Prostate gland (tissue), 2 donors: ENCODE measurements at regions not wholly inside any gene's neighbourhood (a gene's known extent, or its start where the extent isn't known, plus 50 kb on each side); places are given as distances from the start of the nearest gene placed in this dataset.

Experiments used
- DNase-seq: peaks from one replicate; pipeline ENCODE4 v3.0.0-alpha.2; 2019; ENCODE audit warnings: low spot score
- H3K27ac ChIP-seq, 2 donors: fragments of 200-600 bp; sonication (generic); 2 replicates each; pipeline ENCODE4 v1.5.1; 2017 to 2019
- H3K27me3 ChIP-seq: fragments of 200-600 bp; sonication (generic); replicated peaks from 2 replicates; pipeline ENCODE4 v1.5.1; 2019; ENCODE audit not compliant: insufficient read depth
- H3K36me3 ChIP-seq, 2 donors: fragments of 200-600 bp; sonication (generic); 1 replicate in 1 of 2; 2 replicates in 1 of 2; pipeline versions ENCODE4 v1.5.1 to v1.8.1; 2017 to 2019
- H3K4me1 ChIP-seq: fragments of 200-600 bp; sonication (generic); replicated peaks from 2 replicates; pipeline ENCODE4 v1.5.1; 2019
- H3K4me3 ChIP-seq, 2 donors: fragments of 200-600 bp; sonication (generic); 2 replicates each; pipeline ENCODE4 v1.5.1; 2017 to 2019
- H3K9me3 ChIP-seq: fragments of 200-600 bp; sonication (generic); 2 replicates; pipeline ENCODE4 v1.5.1; 2017
- POLR2A ChIP-seq: fragments of 450-650 bp; IDR thresholded peaks from one replicate; pipeline ENCODE4 v1.6.1; 2016; ENCODE audit warnings: antibody characterized with exemption, mild to moderate bottlenecking
- POLR2AphosphoS5 ChIP-seq: sonication (generic); formaldehyde crosslinking; IDR thresholded peaks from one replicate; pipeline ENCODE4 v1.6.1; 2017; ENCODE audit warnings: antibody characterized with exemption
- WGBS: methylation state at CpG from one replicate; pipeline ENCODE4 v1.1.5; 2018; 5-methylcytosine and 5-hydroxymethylcytosine counted together
- intact Hi-C: fragments of 100-400 bp; cut with DNase I; formaldehyde crosslinking; loops from one replicate; pipeline ENCODE4 v1.14.2; 2022
- TF ChIP-seq, protein P1 (sequence below), 4 experiments: fragments of 200-600 bp in 2 of 4; fragments of 450-650 bp in 2 of 4; sonication (generic) in 2 of 4; IDR thresholded peaks; 1 replicate in 3 of 4; 2 replicates in 1 of 4; pipeline ENCODE4 v1.5.1; 2016 to 2019; ENCODE audit warnings: antibody characterized with exemption in 4 of 4, mild to moderate bottlenecking in 2 of 4, moderate library complexity in 2 of 4

GRCh38 chr13:84563611-84564010 is 681.3 kb upstream of the SLITRK1 start:
- Histone ChIP-seq H3K27ac (no peak overlapping the region), H3K4me1 (no peaks in the 10 kb centered on the region), H3K36me3 (no peaks in the 10 kb centered on the region), H3K4me3 (no peak overlapping the region), H3K27me3 (no peaks in the 10 kb centered on the region), H3K9me3 (no peaks in the 10 kb centered on the region)
- intact Hi-C loops = no loop called here
- DNase-seq = no peak
- TF ChIP-seq, protein P1, sequence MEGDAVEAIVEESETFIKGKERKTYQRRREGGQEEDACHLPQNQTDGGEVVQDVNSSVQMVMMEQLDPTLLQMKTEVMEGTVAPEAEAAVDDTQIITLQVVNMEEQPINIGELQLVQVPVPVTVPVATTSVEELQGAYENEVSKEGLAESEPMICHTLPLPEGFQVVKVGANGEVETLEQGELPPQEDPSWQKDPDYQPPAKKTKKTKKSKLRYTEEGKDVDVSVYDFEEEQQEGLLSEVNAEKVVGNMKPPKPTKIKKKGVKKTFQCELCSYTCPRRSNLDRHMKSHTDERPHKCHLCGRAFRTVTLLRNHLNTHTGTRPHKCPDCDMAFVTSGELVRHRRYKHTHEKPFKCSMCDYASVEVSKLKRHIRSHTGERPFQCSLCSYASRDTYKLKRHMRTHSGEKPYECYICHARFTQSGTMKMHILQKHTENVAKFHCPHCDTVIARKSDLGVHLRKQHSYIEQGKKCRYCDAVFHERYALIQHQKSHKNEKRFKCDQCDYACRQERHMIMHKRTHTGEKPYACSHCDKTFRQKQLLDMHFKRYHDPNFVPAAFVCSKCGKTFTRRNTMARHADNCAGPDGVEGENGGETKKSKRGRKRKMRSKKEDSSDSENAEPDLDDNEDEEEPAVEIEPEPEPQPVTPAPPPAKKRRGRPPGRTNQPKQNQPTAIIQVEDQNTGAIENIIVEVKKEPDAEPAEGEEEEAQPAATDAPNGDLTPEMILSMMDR (IDR thresholded peaks at IDR 0.05) = no peak
- TF ChIP-seq POLR2AphosphoS5 (no peak), POLR2A (no peak)
- WGBS = 49% methylated on average over 3 of the region's 3 CpGs

DNA sequence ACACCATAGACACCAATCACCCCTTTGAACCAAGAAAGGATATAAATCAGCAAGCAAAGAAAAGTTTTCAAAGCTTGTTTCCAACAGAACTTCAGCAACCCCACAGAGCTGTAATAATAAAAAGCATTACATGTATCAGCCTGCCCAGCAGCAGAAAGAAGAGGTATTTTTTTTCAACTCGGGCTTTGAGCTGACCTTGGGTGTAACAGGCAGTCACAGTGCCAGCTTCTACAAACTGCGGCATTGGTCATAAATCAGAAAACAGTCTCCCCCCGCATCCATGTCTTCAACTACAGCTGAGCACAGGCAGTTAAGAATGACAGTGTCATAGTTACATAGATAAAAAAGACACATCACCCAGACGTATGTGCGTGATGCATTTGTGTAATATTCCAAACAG is 671.0 kb upstream of the SLITRK1 start:
- TF ChIP-seq POLR2AphosphoS5 = no peak
- TF ChIP-seq, protein P1 (IDR thresholded peaks at IDR 0.05) = no peak
- no peak for TF ChIP-seq POLR2A
- Histone ChIP-seq H3K4me1 (no peaks in the 10 kb centered on the region), H3K9me3 (no peaks in the 10 kb centered on the region), H3K36me3 (no peaks in the 10 kb centered on the region), H3K27ac (no peak overlapping the region), H3K27me3 (no peaks in the 10 kb centered on the region), H3K4me3 (no peak overlapping the region)
- no peak for DNase-seq
- 12% methylated on average over 5 of the region's 5 CpGs for WGBS
- intact Hi-C loops = no loop called here

DNA sequence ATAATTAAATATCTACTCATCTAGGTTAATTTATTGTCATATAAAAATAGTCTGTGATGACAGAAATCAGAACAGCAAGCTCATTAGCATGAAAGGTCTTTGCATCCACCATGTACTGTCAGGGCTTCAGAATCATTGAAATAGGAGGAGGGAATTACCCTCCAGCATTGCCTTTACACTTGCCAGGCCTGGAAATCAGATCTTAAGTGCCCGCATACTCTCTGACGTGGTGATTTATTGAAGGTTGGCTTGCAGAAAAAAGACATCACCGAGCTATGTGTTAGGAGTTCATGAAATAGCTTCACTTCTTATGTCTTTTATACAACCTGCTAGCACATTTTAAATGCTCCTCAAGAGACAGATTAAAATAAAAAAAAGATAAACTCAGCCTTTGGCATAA is 661.7 kb upstream of the SLITRK1 start:
- intact Hi-C loops = no loop called here
- H3K4me3 ChIP-seq = no peak overlapping the region
- TF ChIP-seq, protein P1 (IDR thresholded peaks at IDR 0.05) = no peak
- no peak for TF ChIP-seq POLR2AphosphoS5
- no peak for TF ChIP-seq POLR2A
- no peaks in the 10 kb centered on the region for H3K4me1 ChIP-seq
- 15% methylated on average over 3 of the region's 3 CpGs for WGBS
- no peaks in the 10 kb centered on the region for H3K9me3 ChIP-seq
- no peak overlapping the region for H3K27ac ChIP-seq
- H3K27me3 ChIP-seq = no peaks in the 10 kb centered on the region
- H3K36me3 ChIP-seq = no peaks in the 10 kb centered on the region
- DNase-seq = no peak

- intact Hi-C loops = no loop called here
- no peak for DNase-seq
- Histone ChIP-seq H3K4me3 (no peak overlapping the region), H3K36me3 (no peaks in the 10 kb centered on the region), H3K4me1 (no peaks in the 10 kb centered on the region), H3K9me3 (no peaks in the 10 kb centered on the region), H3K27me3 (no peaks in the 10 kb centered on the region), H3K27ac (no peak overlapping the region)
- TF ChIP-seq POLR2AphosphoS5 (no peak), POLR2A (no peak)
- TF ChIP-seq, protein P1 (IDR thresholded peaks at IDR 0.05) = no peak
- WGBS = 57% methylated on average over 1 of the region's 1 CpG
These were observed 660.1 kb upstream of the SLITRK1 start for GRCh38 chr13:84542348-84542747.

DNA sequence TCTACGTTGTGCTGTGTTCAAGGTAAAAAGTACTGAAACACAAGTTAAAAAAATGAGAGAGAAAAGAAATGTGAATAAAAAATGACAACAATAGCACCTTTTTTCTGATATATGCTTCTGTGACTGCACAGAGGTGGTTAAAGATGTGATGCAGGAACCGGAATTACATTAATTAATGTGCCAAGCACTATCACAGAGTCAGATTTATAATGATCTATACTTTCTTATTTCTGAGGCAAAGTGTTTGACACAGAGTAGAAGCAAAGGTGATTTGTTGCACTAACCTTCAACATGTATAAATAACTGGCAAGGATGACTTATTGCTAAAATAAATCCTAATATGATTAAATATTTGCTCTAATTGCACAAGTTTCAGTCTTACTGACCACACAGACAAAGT is 654.6 kb upstream of the SLITRK1 start:
- no peaks in the 10 kb centered on the region for H3K36me3 ChIP-seq
- TF ChIP-seq POLR2AphosphoS5 (no peak), POLR2A (no peak)
- TF ChIP-seq, protein P1 (IDR thresholded peaks at IDR 0.05) = no peak
- intact Hi-C loops = no loop called here

More for the DNA sequence above, 654.6 kb upstream of the SLITRK1 start:
- no peaks in the 10 kb centered on the region for H3K27me3 ChIP-seq
- no peak for DNase-seq
- no peak overlapping the region for H3K4me3 ChIP-seq
- no peaks in the 10 kb centered on the region for H3K9me3 ChIP-seq
- H3K27ac ChIP-seq = no peak overlapping the region
- no peaks in the 10 kb centered on the region for H3K4me1 ChIP-seq
- 86% methylated on average over 2 of the region's 2 CpGs for WGBS
